ENCODE measurements at regions not wholly inside any gene's neighbourhood (a gene's known extent, or its start where the extent isn't known, plus 50 kb on each side); places are given as distances from the start of the nearest gene placed in this dataset.

DNA sequence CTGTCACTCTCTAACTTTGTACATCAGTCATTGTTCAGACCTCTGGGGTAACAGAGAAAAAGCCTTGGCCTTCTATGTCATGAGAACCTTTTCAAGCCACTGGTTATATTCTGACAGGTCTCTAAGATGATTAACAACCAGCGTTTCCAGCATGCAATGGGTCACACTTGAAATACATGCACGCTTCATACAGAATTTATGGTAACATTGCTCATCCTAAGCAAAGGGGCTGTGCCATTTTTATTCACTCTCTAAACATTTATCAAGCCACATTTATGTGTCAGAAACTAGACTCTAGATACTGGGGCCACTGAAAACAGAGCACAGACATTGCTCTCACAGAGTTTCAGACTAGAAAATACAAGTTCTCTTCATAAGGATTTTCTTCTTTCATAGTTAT is 501.4 kb upstream of the DAB1 start:
- no peak for DNase-seq (ENCODE audit: low spot score)

GRCh38 chr1:57922130-57922529 is 498.3 kb upstream of the DAB1 start:
- no peak for DNase-seq (ENCODE audit: low spot score)

DNA sequence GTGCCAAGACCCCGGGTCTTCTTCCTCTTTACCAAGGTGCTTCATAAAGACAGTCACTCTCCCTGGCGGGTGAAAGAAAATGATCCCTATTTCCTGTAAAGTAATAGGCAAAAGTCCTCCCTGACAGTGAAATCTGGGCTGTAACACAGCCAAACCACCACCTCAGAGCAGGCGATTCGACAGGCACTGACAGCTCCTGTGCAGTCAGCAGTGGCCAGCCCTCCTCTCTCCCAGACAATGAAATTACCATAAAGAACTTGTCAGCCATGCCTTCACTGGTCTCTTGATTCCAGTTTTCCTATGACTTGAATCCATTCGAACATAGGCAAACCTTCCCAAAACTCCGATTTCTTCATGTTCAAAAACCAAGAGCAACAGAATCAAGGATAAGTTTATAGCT is 492.2 kb upstream of the DAB1 start:
- DNase-seq (ENCODE audit: low spot score), result no peak

GRCh38 chr1:57911427-57911826 is 487.6 kb upstream of the DAB1 start:
- no peak for DNase-seq (ENCODE audit: low spot score)

DNA sequence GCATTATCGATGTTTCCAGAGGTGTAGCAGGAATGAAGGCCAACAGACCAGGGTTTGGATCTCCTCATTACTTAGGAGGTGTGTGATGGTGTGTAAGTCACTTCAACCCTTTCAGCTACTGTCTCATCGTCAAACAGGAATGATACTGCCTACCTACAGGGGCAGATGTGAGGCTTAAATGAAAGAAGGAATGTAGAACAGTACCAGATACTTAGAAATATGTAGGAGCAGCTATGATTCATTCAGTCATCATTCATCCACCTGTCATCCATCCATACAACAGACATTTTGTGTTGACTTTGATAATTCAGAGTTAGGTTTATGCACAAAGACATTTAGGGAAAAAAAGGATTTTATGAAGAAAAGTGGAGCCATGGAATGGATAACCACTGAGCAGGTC is 486.9 kb upstream of the DAB1 start:
- DNase-seq (ENCODE audit: low spot score), result no peak

DNA sequence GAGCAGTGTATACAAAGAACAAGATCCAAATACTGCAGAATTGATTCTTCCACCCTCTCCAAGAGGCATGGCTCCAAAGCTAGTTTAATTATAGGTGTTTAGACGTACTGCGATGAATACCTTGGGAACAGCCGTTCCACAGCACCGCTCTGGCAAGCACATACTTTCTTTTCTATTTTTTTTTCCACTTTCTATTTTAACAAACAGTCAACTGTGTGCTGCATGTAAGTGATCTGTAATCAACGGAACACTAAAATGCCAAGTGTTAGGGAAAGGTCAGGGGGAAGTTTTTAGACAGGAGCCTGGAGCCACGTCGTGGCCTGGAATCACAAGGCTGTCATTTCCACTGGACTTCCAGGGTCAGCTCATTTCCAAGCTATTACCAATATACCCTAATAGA is 486.4 kb upstream of the DAB1 start:
- no peak for DNase-seq (ENCODE audit: low spot score)

DNA sequence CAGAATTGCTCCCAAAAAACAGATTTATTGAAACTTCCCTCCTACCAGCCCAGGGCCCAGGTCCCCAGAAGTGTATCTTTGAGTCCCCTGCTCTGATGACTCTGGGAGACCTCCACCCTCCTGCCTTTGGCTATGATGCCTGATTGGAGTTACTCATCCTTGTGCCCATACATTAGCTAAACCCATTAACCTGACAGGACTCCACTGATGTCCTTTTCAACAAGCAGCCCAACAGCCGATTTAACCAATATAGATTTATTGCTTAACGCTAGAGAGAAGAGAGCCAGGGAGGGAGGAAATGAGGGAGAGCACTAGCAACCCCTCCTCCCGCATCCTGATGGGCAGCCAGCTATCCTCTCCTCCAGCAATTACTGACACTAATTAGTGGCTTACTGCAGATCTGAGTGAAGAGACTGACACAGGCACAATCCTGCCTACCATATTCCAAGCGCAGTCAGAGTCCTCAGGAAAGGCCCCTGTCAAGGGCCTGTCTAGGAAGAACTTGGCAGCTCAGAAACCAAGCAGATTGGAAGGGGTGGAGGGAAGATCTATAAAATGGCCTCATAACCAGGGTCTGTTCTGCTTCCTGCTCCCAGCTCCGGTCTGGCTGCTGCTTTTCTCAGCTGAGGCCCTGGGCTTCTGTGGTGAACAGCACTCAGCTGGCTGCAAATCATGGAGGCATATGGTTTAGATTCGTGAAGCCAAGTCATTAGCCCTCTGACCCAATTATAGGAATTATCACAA is 484.5 kb upstream of the DAB1 start:
- DNase-seq (ENCODE audit: low spot score), result no peak

DNA sequence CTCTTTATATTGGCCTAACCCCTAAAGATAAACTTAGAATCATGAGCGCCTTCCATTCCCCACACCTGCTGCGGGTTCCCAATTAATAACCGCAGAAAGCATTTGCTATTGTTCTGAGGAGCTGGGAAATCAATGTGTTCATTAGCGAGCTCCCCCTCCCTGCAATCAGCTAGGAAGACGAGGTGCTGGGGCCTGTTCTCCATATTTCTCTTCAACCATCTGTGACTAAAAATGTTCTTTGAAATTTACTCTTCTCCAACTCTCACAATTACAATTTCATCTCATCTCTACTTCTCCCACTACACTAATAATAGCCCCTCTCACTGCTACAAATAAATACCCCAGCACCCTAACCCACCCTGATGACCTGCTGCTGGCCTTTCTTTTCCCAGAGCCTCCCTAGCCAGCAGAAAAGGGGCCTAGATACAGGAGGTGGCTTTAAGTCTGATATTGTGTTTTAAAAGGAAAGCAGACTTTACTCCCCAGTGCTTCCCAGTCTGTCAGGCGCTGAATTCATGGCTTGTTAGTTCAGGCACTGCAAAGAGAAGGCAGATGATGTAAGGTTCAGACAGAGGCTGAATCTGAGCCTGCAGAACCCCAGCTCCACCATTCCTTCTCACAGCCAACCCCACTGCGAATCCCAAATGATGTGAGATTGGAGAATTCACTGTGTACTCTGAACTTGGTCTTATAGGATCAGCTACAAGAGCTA is 477.5 kb upstream of the DAB1 start:
- no peak for DNase-seq (ENCODE audit: low spot score)

DNA sequence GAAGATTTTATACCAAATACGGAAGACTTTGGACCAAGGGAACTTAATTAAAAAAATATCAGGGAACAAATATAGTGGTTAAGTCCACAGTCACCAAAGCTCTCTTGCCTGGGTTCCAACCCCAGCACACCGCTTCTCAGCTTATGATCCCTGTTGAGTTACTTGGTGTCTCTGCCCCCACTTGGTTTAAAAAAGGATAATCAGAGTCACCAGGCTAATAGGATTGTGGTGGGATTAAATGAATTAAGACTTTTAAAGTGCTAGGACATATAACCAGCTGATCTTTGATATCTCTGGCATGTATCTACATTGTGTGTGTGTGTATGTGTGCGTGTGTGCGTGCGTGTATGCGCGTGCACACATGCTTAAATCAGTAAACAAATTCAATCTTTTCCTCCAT is 474.7 kb upstream of the DAB1 start:
- no peak for DNase-seq (ENCODE audit: low spot score)

- no peak for DNase-seq (ENCODE audit: low spot score)
Measured at GRCh38 chr1:57897581-57897980, 473.7 kb upstream of the DAB1 start.

GRCh38 chr1:57894315-57894714 is 470.5 kb upstream of the DAB1 start:
- no peak for DNase-seq (ENCODE audit: low spot score)

- no peak for DNase-seq (ENCODE audit: low spot score)
Measured at GRCh38 chr1:57889676-57890320, 465.9 kb upstream of the DAB1 start.

- DNase-seq (ENCODE audit: low spot score), result no peak
Measured at GRCh38 chr1:57887964-57888491, 464.2 kb upstream of the DAB1 start.

GRCh38 chr1:57886376-57886775 is 462.5 kb upstream of the DAB1 start:
- no peak for DNase-seq (ENCODE audit: low spot score)

- DNase-seq (ENCODE audit: low spot score), result no peak
Measured at GRCh38 chr1:57883642-57883995, 459.8 kb upstream of the DAB1 start.

DNA sequence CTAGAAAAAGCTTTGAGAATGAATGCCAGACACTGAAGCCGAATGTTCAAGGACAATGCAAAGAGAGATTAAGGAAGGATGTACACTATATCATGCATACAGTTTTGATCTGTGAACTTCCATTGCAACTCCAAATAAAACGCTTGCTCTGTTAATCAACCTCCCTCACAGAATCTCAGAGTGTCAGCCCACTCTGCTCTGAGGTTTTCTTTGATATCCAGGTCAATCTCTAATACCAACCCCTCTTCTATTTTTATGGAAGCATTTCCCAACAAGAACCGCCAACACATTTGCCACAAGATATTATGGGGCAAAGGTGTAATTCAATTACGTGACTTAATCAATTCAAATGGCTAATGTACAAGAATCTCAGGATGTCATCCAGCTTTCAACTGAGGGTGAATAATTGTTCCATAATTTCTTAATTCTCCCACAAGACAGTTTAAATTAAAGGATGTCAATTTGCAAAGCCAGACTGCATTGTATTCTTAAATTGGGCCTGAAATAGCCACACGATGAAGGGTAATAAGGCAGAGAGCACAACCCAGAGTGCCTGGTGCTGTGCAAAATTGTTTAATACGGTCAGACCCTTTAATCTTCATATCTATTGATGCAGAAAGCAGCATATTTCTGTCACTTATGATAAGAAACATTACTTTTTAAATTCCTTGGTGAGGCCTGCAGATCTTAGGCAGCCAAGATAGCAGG is 459.2 kb upstream of the DAB1 start:
- no peak for DNase-seq (ENCODE audit: low spot score)

- DNase-seq (ENCODE audit: low spot score), result no peak
Measured at GRCh38 chr1:57882072-57882471, 458.2 kb upstream of the DAB1 start.

DNA sequence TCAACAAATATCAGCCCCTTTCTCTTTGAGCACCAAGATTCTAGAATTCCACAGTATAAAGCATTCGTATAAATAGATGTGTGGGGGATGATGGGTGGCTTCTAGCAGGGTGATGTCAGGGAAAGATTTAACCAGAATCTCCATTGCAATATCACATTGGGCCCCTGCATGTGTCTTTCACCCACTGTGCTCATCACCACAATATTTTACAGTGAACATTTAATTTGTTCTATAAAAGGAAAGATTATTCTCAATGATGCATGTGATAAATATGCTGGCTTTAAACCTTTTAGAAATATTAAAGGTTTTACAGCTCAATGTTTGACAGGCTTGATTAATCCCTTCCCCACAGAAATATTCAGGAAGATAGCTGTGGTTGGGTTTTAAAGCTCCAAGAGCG is 457.8 kb upstream of the DAB1 start:
- no peak for DNase-seq (ENCODE audit: low spot score)

DNA sequence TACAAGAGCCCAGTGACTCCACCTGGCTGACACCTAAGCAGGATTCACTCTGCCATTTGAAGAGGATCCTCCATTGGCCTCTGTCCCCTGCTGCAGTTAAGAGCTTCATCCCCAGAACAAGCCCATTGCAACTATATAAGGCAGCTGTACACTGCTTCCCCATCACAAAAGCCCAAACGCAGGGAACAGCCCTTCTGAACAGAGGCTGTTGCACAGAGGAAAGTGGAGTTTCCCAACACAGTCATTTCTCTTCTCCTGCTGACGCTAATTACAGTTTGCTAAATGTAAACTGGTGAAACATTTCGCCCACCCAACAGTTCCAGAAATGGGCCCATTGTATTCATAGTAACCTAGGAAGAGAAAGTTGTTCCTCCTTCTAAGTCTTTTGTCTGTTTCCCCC is 455.8 kb upstream of the DAB1 start:
- DNase-seq (ENCODE audit: low spot score), result no peak

DNA sequence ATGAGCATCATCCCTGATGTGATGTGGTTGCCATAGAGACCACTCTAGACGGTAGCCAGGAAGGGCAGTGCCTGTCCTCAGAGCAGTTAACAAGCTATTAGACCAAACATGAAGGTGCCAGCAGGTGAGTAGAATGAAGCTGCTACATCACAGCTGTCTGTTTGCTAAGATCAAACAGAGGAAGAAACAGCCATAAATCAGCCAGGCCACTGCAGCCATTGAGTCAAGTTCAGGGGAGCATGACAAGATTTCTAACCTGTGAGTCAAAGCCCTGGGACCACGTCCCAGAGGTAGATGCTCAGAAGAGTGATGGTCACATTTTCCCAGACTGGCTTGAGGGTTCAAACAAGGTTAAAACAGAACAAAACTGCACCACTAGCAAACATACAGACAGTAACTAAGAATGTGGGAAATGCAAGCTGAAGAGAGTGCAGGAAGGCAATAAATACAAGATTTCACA is 450.6 kb upstream of the DAB1 start:
- DNase-seq (ENCODE audit: low spot score), result no peak

GRCh38 chr1:57872913-57873312 is 449.1 kb upstream of the DAB1 start:
- DNase-seq (ENCODE audit: low spot score), result no peak

DNA sequence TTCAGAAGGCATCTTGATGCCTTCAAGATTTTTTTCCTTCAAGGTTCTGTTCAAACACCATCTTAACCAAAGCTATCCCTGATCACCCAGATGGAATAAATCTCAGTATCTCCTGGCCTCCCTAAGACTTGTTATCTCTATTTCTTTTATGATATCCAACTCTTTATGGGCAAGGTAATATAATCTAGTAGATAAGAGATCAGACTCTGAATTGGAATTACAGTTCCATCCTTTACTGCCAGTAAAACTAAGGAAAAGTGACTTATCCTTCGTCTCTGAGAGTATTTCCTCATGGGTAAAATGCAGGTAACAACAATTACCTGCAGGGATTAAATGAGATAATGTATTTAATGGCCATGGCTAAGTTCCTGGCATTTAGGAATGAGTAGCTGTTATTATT is 445.0 kb upstream of the DAB1 start:
- DNase-seq (ENCODE audit: low spot score), result no peak

DNA sequence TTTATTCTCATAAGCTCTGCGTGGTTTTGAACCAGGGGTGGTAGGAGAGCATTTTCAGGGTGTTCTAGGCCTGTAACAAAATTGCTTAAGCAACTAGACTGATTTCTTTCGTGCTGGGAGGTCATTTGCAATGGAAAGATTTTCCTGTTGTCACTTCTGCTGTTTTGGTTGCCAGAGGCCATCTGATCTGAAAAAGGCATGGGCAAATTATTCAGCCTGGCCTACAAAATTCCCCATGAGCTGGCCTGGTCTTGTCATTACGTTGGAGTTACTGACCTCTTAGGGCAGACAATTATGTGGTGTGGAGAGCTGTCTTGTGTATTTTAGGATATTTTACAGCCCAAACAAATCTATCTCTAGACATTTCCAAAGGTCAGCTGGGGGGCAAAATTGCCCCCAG is 444.4 kb upstream of the DAB1 start:
- DNase-seq (ENCODE audit: low spot score), result no peak
